ENCODE measurements at regions not wholly inside any gene's neighbourhood (a gene's known extent, or its start where the extent isn't known, plus 50 kb on each side); places are given as distances from the start of the nearest gene placed in this dataset.

DNA sequence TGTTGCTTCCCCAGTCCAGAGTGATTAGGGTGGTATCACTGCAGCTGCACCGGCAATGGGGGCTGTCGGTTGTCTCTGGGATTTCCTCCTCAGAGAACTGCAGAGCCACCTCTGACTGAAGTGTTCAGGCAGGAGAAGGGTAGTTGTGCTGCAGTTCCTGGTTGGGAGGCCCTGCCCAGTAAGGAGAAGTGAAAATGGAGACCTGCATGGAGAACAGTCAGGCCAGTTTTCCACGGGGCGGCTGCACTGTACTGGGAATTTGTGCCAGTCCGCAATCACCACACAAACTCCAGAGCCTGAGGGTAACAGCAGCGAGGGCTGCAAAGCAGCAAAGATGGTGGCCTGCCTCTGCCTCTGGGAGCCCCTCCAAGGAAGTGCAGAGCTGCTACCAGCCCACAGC lies 58.1 kb upstream of the CCDC190 start:
- Mint-ChIP-seq H3K27ac (peak overlapping the region in 1 of 3 experiments; percentile 78; a peak in 1 of 7 replicates), H3K27me3 (ENCODE audit: low read depth) (peaks cover 1% of the 10 kb centered on the region; the same call in 1 of the 2 replicates), H3K4me3 (no peak overlapping the region), H3K4me1 (no peaks in the 10 kb centered on the region), H3K36me3 (ENCODE audit: insufficient read depth in 1 of 3, low read depth in 3 of 3) (no peaks in the 10 kb centered on the region), H3K9me3 (peaks cover 0 to 6% of the 10 kb centered on the region in 2 experiments; a peak in 2 of 5 replicates)
- DNase-seq, result no peak
- no peak overlapping the region for H3K56ac ChIP-seq (ENCODE audit: insufficient read length, low read depth, low read length)
- H2BK15ac ChIP-seq (ENCODE audit: low read depth, low read length), result no peak overlapping the region
- H4K5ac ChIP-seq (ENCODE audit: insufficient read length, low read depth, low read length), result no peak overlapping the region
- no peak overlapping the region for H3K27ac ChIP-seq (ENCODE audit: insufficient read length, low read depth, low read length)
- TF ChIP-seq CTCF (conservative IDR thresholded peaks at IDR 0.05), result no peak
- no peaks in the 10 kb centered on the region for H3K4me1 ChIP-seq (ENCODE audit: insufficient read depth, low read length)
- H3T11ph ChIP-seq (ENCODE audit: low read length), result no peak overlapping the region
- no peak overlapping the region for H4K8ac ChIP-seq (replicated peaks; ENCODE audit: insufficient read length, low read depth, low read length)
- H3K9me3 ChIP-seq (ENCODE audit: control insufficient read depth, low read depth, low read length), result no peaks in the 10 kb centered on the region
- H3K14ac ChIP-seq (ENCODE audit: insufficient read depth, low read length), result no peak overlapping the region
- no peak overlapping the region for H3K4me2 ChIP-seq (ENCODE audit: insufficient read depth, insufficient read length, low read length)
- no CpG with 5 or more reads among the region's 6 CpGs for WGBS (ENCODE audit: extremely low coverage, insufficient read length, low lambda C conversion rate)
- no peak overlapping the region for H2BK12ac ChIP-seq (ENCODE audit: insufficient read length, low read depth, low read length)
- no peak overlapping the region for H2BK5ac ChIP-seq (ENCODE audit: insufficient read length, low read length)
- H3K9ac ChIP-seq (ENCODE audit: extremely low read depth, insufficient read length, low read length), result no peak overlapping the region
- no peaks in the 10 kb centered on the region for H3K23me2 ChIP-seq (ENCODE audit: insufficient read length, low read depth, low read length, poor library complexity, severe bottlenecking)
- no peak overlapping the region for H3K18ac ChIP-seq (ENCODE audit: insufficient read length, low read depth, low read length)
- no peaks in the 10 kb centered on the region for H3K79me2 ChIP-seq (ENCODE audit: insufficient read depth, low read length)
- H2BK120ac ChIP-seq (ENCODE audit: low read depth, low read length, poor library complexity, severe bottlenecking), result no peak overlapping the region
- H2AFZ ChIP-seq (ENCODE audit: low read length), result no peak overlapping the region
- no peak overlapping the region for H2AK5ac ChIP-seq (ENCODE audit: insufficient read length, low read length)
- no peak overlapping the region for H2BK20ac ChIP-seq (ENCODE audit: low read depth, low read length, poor library complexity, severe bottlenecking)
- no peak overlapping the region for H3K23ac ChIP-seq (ENCODE audit: insufficient read length, low read depth, low read length)
- no peaks in the 10 kb centered on the region for H3K27me3 ChIP-seq (ENCODE audit: insufficient read depth, low read length)
- H4K20me1 ChIP-seq (ENCODE audit: control insufficient read depth, insufficient read depth, insufficient read length), result no peaks in the 10 kb centered on the region
- H3K79me1 ChIP-seq (ENCODE audit: insufficient read depth, low read depth, low read length, poor library complexity, severe bottlenecking), result no peaks in the 10 kb centered on the region
- no peak overlapping the region for H4K91ac ChIP-seq (ENCODE audit: insufficient read length, low read depth, low read length)
- H3K4ac ChIP-seq (ENCODE audit: low read depth, low read length), result no peak overlapping the region

Data from H9 (cell line).